ENCODE measurements at regions not wholly inside any gene's neighbourhood (a gene's known extent, or its start where the extent isn't known, plus 50 kb on each side); places are given as distances from the start of the nearest gene placed in this dataset.
"Not testable (repeated sequence)": the region's sequence is repeated elsewhere in the genome, so short reads cannot be mapped to it uniquely, and the experiment has no call there.

DNA sequence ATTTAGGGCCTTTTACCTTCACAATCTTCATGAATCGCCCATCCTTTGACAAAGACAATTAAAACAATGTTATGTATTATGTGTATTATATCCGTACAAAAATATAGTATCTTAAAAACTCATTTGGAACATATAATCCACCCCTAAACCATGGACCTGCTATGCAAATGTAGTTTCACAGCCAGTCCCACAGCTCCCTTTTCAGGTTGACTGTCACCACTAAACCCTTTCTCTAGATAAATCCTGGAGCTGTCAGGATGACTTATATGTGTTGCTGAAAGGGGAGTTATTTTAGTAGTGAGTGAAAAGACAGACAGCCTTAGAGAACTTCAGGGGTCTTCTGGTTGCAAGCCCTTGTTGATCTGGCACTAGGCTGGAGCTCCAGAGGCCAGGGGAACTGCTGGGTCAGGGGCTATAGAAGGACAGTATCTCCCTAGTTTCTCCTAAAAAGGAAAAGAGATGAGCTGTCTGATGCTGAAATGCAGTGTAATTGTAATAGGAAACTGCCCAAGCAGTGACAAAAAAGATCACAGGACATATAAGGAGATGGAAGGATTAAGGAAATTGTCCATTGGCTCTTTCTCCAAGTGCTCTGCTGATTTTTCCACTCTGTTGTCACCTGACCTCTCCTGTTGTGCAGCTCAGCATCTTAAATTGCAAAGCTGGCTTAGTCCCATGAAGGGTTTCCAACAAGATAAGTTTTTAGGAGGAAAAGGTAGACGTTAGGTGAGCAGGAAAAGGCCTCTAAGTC is 127.7 kb downstream of the S1PR1 start:
- DNase-seq (ENCODE audit: low spot score) = no peak
- in situ Hi-C loops (cut with HindIII; ENCODE audit: low sequenced_read_pairs) = no loop called here

DNA sequence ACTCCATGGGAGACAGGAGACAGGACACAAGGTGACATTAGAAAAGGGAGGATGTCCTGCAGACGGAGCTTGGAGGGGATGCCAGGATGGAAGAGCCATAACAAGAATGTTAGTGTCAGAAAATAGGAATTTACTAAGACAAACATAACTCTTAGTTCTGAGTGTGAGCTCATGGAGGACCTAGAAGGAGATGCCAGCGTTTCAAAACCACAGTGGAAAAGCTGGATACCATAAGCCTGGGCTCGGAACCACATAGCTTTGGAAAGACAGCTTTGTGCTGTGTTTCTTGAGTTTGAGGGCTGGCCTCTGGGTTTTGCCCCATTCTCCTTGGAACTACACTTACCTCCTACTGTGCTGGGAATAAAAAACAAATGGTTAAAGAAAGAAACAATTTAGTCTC is 128.4 kb downstream of the S1PR1 start:
- in situ Hi-C loops (cut with HindIII; ENCODE audit: low sequenced_read_pairs) = no loop called here
- DNase-seq (ENCODE audit: low spot score) = no peak

DNA sequence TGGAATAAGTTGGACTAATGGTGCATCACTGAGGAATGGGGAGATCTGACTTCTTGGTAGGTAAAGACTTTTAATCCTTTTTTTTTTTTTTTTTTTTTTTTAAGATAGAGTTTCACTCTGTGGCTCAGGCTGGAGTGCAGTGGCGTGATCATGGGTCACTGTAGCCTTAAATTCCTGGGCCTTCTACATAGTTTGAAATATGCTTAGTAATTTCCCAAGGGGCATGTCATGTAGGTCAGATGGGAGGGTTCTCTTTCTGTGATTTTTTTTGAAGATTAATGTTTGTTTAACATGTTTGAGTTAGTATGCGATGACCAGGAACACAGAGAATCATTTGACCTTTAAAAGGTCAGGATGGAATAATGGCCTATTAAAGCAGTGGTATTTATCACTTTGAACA is 129.1 kb downstream of the S1PR1 start:
- DNase-seq (ENCODE audit: low spot score) = no peak
- in situ Hi-C loops (cut with HindIII; ENCODE audit: low sequenced_read_pairs) = no loop called here

DNA sequence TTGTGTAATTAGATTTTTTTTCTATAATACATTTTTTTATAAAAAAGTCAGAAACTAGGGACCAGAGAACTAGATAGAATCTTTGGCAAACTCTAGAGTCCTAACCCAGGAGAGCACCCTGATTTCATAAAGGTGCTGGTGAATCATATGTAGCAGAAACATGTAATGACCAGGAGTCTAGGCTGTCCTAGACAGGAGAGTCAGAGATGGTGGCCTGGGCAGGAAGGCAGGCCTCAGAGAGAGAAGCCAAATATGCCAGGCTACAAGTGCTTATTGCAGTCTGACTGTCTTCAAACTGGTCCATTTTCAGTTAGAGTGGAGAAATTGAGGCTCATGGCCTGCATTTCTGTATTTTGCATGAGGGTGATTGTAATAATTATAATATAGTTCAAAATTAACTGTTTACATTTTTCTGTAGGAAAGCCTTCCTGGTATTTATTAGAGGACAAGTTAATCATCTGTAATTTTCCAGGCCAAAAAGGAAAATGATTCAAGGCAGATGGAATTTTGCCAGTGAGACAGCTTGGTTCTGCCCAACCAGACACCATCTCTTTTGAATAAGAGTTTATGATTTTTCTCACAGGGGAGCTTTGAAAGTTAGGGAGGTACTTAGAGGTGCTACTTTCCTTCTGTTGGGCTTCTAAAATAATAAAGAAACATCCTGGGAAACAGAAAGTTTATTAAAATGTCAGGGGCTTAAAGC is 129.8 kb downstream of the S1PR1 start:
- no peak for DNase-seq (ENCODE audit: low spot score)
- in situ Hi-C loops (cut with HindIII; ENCODE audit: low sequenced_read_pairs) = no loop called here

DNA sequence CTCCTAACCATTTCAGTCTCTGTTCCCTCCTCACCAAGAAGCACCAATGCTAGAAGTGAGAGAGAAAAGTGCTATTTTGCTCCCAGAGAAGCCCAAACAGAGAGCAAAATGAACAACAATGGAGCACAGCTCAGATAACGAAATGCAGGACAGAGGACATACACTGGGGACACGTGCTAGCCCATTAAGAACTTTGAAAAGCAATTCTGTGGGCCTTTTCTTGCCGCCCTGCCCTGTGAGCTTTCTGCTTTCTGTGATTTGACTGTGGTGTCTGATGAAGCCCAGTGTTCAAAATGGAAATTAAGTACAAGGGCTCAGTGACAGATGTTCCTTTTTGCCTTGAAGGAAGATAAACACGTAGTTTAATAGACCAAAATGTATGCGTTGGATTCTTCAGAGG is 130.8 kb downstream of the S1PR1 start:
- no peak for DNase-seq (ENCODE audit: low spot score)
- in situ Hi-C loops (cut with HindIII; ENCODE audit: low sequenced_read_pairs) = no loop called here

DNA sequence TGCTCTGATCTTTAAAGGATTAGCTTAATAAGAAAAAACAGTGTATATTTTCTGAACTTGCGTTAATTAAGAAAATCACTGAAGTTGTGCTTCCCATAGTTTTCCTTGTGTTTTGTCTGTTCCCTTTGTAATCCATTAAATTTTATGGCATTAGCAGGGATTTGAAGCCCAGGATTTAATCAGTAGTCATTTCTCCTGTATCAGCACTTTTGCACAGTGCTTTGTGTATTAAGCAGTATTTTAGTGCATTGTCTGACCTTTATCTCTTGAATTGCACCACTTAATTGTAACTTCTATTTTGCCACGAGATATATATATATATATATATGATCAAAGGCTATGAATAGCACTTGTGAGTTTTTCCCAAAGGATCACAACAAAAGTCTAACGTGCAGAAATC is 133.7 kb downstream of the S1PR1 start:
- in situ Hi-C loops (cut with HindIII; ENCODE audit: low sequenced_read_pairs) = no loop called here
- DNase-seq (ENCODE audit: low spot score) = no peak

DNA sequence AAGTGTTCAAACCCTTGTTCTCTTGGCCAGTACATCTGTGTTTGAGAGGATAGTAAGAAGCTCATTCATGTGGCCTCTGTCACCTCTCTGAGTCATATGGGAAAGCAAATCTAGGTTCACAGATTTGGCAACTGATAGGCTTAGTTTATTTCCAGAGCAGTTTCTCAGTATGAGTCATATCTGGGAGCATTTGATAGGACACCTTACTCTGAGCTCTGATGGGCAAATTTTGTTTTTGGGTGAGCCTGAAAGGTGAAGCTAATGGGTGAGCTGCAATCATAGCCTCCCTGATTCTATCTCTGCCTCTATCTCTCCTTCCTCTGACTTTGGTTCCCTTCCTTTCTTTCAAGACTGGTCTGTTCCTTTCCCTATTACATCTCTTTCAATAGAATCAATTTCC is 134.4 kb downstream of the S1PR1 start:
- in situ Hi-C loops (cut with HindIII; ENCODE audit: low sequenced_read_pairs) = no loop called here
- DNase-seq (ENCODE audit: low spot score) = no peak

DNA sequence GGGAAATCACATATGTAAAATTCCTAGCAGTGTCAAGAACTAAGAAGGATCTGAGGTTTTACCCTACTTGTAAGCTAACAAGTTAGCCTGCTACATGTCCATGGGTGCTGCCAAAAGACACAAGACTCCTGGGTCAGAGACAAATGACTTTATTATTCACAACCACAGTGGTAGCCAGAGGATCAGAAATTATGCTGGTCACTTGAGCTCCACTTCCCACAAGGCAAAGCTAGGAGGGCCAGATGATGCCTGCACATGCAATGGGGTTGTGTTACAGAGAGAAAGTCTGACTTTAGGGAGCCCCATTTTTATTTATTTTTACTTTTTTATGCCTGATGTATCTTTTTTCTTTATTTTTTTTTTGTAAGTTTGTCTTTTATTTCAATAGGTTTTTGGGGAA is 136.8 kb downstream of the S1PR1 start:
- in situ Hi-C loops (cut with HindIII; ENCODE audit: low sequenced_read_pairs) = no loop called here

DNA sequence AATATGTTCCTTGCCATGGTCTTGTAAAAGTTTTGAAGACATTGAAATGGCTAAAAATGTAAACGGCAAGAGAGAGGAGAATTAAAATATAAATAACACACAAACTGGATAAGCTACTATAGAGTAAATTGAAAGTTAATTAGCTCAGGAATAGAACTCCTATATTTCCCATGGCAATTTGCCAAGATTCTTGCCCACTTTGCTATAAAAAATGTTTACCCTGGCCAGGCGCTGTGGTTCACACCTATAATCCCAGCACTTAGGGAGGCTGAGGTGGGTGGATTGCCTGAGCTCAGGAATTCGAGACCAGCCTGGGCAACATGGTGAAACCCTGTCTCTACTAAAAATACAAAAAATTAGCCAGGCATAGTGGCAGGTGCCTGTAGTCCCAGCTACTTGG is 138.6 kb downstream of the S1PR1 start:
- in situ Hi-C loops (cut with HindIII; ENCODE audit: low sequenced_read_pairs); DNase-seq (ENCODE audit: low spot score): not testable (repeated sequence)

More for the DNA sequence above, 136.8 kb downstream of the S1PR1 start:
- no peak for DNase-seq (ENCODE audit: low spot score)

DNA sequence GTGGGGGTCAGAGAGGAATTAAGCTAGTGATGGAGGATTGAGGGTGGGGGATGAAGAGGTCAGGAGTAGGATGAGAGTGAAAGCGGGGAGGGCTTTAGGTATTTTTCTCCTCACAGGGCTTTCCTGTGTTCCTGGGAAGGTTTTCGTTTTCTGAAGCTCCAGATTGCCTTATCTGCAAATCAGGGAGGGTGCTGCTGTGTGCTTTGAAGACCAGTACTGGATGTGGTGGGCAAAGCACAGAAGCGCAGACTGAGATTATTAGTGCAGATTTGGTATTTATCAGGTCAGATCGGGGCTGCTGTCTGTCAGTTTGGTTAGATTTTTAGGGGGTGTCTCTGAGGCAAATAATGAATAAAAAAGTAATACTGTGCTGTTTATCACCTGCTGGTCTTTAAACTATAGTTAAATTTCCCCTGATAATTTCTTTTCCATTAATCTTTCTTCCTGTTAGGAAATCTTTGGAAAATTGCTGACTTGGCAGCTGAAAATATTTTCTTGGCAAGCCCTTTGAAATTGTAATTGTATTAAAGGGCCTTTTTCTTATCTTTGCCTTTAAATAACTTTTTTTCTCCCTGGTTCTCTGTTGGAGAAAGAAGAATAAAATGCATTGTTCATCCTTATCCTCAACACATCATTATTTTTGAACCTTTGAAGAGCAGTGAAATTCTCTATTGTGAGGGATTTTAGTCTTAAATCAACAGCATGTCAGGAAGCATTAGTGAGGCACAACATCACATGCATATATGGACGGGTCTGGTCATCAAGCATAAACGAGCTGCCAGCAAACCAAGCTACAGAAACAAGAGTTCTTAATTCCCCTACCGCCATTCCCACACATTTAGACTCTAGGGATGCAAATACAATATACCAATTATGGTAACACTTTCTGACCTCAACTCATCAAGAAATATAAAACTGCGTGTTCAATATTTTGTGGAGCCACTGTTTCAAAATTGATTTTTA is 139.6 kb downstream of the S1PR1 start:
- in situ Hi-C loops (cut with HindIII; ENCODE audit: low sequenced_read_pairs) = no loop called here

DNA sequence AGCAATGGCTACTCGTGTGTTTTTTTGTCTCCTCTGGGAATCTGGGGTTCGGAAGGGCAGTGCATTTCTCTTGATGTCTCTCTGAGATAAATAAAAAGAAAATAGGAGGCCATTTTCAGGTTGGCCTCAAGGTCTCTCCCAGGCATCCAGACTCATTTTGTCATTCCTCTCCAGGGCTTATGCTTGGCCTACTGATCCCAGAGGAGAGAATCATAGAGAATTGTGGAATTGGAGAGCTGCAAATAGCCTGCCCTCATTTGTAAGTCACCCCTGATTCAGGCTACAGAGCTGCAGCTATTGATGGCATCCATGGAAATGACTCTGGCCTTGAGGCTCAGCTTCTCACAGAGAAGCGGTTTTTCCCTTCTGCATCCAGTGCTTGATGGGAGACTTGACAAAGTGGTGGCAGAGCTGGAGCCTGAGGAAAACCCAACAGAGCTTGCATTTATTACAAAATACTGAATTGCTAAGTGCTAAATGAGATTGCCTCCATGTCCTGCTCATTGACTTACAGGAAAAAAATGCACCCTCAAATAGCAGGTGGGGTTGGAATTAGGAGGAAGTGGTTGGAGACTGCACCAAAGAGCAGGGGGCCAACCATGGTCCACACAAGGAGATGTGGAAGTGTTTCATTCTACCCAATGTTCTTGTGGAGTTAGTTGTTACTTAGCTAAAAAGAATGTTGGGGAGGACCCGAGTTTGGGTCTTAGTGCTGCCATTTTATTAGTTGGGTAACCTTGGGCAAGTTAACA is 140.4 kb downstream of the S1PR1 start:
- DNase-seq (ENCODE audit: low spot score) = no peak
- in situ Hi-C loops (cut with HindIII; ENCODE audit: low sequenced_read_pairs) = no loop called here

More for the DNA sequence above, 139.6 kb downstream of the S1PR1 start:
- DNase-seq (ENCODE audit: low spot score) = no peak

DNA sequence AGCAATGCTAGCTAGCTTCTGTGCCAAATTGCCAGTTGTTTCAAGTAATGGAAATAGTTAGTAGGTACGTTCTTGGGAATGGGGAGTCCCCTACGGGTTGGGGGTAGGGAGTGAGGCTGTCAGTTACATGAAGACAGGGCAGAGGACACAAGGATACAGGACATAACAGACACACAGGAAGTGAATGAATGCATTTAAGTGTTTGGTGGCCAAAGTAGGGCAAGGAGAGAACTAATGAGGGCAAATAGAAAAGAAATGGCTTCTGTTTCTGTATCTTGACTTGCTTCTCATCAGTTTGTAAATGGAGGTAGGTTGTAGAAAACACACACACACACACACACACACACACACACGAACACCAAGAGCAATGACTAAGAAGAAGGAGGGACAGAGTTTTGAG is 142.2 kb downstream of the S1PR1 start:
- DNase-seq (ENCODE audit: low spot score) = no peak
- in situ Hi-C loops (cut with HindIII; ENCODE audit: low sequenced_read_pairs) = no loop called here

DNA sequence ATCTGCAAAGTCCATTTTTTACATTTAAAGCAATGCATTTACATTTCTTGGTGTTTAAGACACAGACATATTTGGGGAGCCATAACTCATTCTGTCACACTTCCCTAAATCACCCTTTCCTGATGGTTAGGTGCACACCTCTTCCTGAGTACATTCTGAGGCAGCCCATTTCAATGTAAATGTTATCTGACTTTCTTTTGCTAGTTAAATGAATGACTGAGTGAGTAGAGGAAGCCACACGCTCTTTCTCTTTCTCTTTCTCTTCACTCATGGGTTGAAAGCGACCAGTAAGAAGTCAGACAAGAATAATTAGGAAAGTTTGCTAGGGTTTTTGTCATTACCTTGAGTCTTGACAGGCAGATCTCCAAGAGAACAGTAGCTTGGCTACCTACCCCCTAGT is 143.1 kb downstream of the S1PR1 start:
- in situ Hi-C loops (cut with HindIII; ENCODE audit: low sequenced_read_pairs) = no loop called here
- no peak for DNase-seq (ENCODE audit: low spot score)

DNA sequence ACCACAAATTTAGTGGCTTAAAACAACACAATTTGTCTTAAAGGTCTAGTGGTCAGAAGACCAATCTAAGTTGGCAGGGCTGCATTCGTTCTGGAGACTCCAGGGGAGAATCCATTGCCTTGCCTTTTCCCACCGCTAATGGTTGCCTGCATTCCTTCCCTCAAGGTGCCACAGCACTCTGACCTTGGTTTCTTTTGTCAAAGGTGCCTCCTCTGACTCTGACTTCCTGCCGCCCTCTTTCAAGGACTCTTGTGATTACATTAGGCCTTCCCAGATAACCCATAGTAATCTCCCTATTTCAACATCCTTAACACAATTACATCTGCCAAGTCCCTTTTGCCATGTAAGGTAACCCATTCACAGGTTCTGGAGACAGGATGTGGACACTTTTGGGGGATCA is 145.3 kb downstream of the S1PR1 start:
- DNase-seq (ENCODE audit: low spot score) = no peak
- in situ Hi-C loops (cut with HindIII; ENCODE audit: low sequenced_read_pairs) = no loop called here

DNA sequence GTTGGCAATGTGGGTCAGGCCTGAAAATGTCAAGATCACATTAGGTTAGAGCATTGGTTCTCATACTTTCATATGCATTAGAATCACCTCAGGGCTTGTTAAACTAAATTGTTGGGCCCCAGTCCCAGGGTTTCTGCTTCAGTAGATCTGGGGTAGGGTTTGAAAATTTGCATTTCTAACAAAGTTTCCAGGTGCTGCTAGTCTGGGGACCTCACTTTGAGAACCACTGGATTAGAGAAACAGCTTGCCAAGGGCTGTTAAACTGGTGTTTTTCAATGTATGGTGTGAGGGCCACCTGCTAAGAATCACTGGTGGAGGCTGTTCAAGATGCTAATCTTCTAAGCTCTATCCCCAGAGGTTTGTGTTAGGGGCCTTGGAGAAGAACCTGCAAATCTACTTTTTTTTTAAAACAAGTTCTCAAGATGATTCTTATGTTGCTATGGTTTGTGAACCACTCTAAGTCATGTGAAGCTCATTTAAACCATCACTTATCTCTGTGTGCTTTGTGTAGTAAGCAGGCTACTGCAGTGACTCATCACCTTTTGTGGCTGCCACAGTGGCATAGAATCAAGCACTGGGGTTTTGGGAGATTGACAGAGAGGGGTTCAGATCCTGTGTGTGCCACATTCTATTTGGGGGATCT is 152.2 kb downstream of the S1PR1 start:
- in situ Hi-C loops (cut with HindIII; ENCODE audit: low sequenced_read_pairs) = no loop called here
- no peak for DNase-seq (ENCODE audit: low spot score)

DNA sequence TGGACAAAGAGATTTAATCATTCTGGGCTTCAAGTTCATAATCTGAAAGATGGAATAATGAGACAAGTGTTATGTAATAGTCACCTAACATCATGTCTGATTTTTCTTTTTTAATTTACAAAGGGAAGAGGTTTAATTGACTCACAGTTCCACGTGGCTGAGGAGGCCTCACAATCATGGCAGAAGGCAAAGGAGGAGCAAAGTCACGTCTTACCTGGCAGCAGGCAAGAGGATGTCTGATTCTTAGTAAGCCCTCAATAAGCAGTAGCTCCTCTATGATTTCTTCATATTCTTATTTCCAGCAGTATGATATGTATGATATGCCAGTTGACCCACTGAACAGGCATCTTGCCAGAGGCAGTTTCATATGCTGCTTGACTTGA is 152.7 kb downstream of the S1PR1 start:
- no peak for DNase-seq (ENCODE audit: low spot score)
- in situ Hi-C loops (cut with HindIII; ENCODE audit: low sequenced_read_pairs) = no loop called here

DNA sequence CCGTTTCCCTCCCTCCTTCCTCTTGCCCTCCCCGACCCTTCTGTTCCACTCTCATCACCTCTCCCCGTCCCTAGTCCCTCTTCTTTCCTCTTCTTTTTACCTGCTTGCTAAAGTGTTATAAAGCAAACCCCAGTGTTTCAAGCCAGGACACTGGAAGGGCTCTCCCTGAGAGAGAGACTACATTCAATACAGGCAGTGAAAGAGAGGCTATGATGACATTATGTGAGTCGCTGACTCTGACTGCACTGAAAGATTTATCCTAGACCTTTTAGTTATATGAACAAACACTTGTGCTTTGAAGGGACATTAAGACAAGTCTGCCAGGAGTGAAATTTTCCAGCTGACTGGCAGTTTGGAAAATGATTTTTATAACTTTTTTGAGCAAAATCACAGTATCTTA is 155.7 kb downstream of the S1PR1 start:
- in situ Hi-C loops (cut with HindIII; ENCODE audit: low sequenced_read_pairs) = no loop called here

DNA sequence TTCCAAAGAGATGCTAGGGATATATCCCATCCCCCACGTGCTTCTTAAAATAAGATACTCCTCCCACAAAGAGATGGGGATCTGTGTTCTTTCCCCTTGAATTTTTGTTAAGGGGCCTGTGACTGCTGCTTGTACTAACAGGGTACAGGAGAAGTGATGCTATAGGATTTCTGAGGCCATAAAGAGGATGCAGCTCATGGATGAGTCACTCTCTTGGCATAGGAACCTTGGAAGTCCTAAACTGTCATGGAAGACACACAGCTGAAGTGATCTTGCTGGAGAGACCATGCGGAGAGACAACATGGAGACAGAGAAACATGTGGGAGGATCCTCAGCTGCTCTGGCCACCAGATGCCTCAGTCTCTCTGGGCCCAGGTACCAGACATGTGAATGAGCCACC is 157.2 kb downstream of the S1PR1 start:
- in situ Hi-C loops (cut with HindIII; ENCODE audit: low sequenced_read_pairs) = no loop called here
- no peak for DNase-seq (ENCODE audit: low spot score)

More for the DNA sequence above, 155.7 kb downstream of the S1PR1 start:
- DNase-seq (ENCODE audit: low spot score) = no peak

DNA sequence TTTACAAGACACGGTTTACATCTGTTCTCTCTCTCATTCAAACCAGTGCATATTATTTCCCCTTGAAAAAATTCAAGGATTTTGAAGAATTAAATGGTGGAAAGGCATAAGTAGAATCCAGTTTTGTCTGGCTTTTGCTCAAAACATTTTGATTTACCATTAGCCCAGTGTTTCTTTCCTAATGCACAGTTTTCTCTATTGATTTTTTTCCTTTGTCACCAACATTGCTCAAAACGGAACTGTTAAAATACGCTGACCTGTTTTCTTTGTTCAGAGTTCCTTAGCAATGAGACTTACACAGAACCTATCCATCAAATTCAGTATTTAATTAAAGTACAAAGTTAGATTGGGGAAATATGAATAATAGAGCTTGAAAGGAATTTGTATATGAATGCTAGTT is 162.4 kb downstream of the S1PR1 start:
- no peak for DNase-seq (ENCODE audit: low spot score)
- in situ Hi-C loops (cut with HindIII; ENCODE audit: low sequenced_read_pairs) = no loop called here
